GM19328 (cell line): ENCODE measurements at regions not wholly inside any gene's neighbourhood (a gene's known extent, or its start where the extent isn't known, plus 50 kb on each side); places are given as distances from the start of the nearest gene placed in this dataset.

Source experiments
- ATAC-seq: cut with Tn5 transposase; IDR thresholded peaks from one replicate; pipeline ENCODE4 v1.9.1; 2021; ENCODE audit warnings: mild to moderate bottlenecking, moderate library complexity; ENCODE audit not compliant: unreplicated experiment

DNA sequence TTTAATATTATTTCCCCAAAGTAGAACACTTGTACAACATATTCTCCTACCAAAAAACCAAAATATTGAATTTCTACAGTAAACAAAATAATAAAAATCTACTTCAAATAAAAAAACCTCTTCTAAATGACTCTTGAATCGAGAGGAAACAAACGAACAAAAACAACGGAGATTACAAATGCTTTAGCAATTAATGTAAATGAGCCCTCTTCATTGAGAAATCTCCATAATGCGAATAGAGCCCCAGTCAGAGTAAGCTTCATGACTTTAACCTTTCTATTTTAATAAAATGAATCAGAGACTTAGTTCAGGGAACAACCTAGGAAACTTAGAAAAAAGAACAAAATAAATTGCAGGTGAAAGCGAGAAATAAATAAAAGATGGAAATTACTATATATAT lies 129.3 kb upstream of the SEMA6A start:
- no peak for ATAC-seq

DNA sequence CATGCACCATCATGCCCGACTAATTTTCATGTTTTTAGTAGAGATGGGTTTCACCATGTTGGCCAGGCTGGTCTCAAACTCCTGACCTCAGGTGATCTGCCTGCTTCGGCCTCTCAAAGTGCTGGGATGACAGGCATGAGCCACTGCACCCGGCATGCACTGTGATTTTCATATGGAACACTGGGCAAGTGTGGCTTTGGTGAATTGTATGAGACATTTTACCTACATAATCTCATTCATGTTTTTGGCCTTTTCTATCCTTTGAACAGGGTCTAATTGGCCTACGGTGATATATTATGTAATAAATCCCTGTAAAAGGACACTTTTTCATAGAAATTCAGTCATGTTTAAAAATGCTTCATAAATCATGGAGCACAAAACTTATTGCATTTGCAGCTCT lies 128.7 kb upstream of the SEMA6A start:
- no peak for ATAC-seq

DNA sequence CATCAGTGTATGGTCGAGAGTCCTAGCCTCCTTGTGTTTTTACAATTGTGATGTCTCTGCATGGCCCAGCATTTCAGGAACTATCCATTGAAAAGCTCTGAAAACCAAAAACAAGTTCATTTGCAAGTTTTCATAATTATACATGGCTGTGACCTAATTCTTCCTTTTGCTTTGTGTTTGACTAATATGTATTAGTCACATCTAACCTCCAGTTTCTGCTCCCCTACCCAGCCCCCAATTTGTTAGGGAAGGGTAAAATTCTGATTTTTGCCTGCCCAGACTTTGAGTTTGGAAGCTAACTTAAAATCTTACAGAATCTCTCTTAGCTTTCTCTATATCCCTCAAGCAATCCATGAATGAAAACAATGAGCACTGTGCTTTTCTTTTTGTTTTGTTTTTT lies 128.2 kb upstream of the SEMA6A start:
- no peak for ATAC-seq

DNA sequence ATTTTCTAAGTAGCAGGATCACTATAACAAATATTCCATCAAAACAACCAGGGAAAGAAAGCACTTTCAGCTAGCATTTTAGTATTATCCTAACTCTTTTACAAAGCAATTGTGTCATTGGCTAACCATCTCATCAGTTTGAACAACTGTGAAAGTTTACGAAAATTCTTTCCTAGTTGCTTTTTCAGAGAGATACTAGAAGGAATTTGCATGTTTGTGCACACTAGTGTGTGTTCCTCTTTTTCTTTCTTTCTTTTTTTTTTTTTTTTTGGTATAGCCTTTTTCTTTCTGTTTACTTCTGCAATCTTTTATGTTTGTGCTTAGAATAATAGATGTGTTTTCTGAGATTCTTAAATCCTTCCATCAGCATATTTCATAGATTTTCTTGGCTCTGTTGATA lies 124.7 kb upstream of the SEMA6A start:
- ATAC-seq = no peak

DNA sequence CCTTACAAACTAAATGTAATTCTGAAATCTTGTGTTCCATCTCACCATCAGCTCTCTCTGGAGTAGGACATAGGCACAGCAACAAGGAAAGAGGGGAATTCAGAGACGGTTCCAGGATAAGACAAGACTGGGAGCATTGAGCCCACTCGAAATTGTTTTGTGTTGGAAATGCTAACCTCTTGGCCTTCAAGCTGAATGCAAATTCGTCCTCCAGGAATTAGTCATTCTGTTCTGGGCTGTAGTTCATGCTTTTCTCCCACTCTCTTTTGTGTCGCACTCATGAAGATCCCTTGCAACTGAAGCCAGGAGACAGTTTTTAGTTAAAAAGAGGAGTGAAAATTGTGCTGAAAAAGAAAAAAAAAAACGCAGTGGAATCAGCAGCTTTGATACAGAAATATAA lies 121.7 kb upstream of the SEMA6A start:
- ATAC-seq = no peak

DNA sequence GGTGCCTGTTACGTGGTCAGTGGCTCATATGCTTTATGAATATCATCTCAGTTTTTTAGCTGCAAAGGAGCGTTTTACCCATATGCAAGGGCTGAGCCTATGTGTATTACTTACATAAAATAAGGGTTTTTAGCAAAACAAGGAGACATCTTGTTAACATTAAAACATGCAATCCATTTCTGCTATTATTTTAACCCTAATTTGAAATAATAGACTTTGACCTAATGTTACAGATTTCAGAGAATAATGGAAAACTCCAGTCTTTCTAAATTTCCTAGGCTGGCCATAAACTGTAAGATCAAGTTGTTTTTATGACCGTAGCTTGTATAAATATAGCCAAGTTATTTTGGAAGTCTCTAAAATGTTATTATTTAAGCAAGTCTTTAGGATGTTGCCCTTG lies 121.1 kb upstream of the SEMA6A start:
- no peak for ATAC-seq

DNA sequence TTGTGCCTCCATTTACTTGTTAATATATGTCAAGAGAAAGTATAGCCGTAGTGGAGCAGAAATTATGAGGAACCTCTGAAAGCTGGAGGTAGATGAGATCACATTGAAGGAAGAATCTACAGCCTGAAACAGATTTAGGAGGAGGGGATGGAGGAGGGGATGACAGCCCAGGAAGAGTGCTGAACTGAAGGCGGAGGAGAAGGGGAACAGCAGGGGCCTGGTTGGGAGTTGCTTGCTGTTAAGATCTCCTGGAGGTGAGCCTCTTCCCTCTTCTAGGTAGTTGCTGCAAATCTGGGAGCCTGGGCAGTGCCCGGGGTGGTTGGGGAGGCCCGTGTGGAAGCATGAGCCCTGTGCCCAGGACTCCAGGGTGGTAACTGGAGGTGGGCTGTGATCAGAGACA lies 111.8 kb upstream of the SEMA6A start:
- no peak for ATAC-seq

DNA sequence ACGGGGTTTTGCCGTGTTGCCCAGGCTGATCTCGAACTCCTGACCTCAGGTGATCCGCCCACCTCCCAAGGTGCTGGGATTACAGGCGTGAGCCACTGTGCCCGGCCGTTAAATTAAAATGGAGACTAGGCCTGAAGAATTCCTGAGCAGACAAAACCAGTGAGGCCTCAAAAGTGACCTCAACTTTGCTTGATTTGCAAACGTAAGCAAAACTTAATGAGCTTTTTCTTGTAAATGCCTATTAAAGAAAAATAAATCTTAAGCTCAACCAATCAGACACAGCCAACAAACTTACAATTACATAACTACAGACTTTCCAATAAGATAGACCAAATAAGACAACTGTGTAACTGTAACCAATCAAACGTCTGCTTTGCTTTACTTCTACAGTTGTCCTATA lies 111.3 kb upstream of the SEMA6A start:
- no peak for ATAC-seq

DNA sequence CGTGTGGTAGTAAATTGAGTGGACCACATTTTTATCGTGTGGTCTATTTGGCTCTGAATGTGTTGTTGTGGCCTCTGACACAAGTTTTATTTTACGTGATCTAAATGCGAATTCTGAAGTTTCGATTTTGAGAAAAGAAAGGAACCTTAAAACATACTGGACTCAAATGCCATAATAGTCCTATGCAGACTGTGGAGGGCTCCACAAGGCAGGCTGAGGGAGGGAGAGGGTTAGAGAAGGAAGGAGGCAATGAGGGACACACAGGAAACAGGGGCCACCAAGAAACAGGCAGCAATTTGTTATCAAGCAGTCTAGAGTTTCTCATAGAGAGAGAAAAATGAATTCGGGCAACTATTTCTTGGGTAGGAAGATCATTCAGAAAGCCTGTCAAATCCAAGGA lies 110.4 kb upstream of the SEMA6A start:
- ATAC-seq = no peak

DNA sequence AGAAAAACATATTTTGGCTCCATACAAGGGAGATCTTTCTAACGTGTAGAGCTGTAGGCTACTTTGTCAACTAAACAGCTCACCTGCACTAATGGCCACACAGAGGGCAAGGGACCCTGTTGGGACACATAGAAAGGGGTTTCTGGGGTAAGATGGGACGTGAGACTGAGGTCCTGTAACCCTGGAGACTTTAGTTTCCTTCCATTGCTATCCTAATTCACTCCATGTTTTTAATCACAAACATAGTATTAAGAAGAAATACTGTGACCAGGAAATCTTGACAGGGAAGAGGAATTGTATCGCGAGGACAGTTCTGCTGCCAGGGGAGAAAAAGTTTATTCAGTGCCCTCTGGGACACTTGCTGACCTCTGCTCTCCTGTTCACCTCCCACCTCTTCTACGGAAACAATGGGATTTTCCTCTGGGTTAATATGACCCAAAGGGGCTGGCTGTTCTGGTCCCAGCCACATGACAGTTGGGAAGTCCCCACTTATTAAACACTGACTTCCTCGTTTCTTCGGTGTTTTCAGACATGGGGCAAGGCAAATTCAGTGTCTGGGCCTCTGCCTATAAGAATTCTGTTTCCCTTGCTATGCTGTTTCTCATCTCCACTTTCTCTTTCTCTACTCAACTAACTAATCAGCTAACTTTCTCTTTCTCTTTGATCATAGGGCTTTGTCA lies 106.9 kb upstream of the SEMA6A start:
- ATAC-seq = peak; percentile 96

DNA sequence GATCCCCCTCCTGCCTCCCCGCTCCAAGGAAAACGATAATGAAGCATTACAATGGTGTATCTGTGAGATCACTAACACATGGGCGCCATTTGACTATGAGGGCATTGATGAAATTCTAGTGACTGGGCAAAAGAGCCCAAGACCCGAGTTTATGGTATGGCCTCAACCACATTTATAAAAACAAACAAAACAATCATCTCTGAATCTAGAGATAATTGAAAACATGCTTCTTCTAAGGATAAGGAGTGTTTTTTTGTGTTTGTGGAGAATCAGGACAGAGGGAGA lies 100.9 kb upstream of the SEMA6A start:
- no peak for ATAC-seq

DNA sequence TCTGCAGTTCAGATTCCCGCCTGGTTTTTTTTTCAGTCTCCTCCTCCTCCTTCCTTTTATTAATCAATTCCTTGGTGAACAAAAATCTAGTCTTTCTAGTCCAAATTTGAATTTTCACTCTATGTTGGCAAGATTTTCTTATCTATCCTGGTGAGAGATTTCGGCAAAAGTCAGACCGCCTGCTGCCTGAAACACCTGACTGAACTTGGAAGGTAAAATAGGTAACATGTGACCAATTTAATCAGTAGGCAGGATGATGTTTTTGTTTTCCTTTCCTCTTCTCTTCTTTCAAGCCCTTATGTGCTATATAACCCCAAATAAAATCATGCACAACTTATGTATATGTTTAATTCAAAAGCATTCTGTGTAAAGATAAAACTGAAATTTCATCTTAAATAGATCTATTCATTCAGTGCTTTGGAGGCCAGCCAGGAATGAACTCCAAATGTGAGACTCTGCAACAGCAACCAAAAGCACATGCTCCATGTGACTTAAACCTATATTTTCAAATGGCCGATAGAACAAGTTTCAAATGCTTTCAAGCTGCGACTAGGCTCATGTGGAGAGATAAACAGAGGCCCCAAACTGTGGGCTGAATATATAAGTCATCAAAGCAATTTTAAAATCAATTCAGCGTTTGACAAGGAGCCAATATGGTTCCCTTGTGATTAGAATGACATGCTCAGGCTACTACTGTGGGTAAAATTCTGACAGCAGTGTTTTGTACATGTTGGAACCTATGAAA lies 100.4 kb upstream of the SEMA6A start:
- ATAC-seq = no peak

DNA sequence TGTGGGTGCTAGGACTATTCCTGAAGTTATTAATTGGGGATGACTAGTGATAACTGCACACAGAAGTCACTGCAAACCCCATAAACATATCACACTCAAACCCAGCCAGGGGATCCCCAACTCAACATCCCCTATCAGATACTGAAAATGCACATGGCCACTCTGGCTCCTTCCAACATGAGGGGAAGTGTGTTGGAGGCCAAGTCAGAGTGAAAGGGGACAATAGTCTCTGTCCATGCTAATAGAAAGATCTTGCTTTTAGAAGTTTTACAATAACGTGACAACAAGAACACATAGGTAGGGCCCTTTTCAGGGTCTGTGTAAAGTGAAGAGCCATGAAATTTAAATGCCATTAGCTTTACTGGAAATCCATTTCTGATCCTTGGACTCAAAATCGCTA lies 98.8 kb upstream of the SEMA6A start:
- ATAC-seq = no peak

DNA sequence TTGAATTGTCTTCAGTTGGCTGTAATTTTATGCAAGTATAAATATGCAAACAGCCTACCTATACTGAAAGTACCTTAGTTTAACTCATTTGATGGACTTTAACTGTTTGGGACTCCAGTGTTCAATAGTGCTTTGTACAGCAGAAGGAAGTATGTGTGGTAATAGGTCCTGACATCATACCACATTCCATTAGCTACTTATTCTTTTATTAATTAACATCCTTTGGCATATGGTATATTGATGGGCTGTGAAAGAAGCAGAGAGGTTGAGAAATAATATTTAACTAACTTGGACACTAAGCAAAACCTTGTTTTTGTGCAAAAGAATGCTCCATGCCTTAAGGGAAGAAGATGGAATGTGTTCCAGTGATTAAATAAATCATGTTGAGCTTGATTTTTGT lies 97.6 kb upstream of the SEMA6A start:
- no peak for ATAC-seq

DNA sequence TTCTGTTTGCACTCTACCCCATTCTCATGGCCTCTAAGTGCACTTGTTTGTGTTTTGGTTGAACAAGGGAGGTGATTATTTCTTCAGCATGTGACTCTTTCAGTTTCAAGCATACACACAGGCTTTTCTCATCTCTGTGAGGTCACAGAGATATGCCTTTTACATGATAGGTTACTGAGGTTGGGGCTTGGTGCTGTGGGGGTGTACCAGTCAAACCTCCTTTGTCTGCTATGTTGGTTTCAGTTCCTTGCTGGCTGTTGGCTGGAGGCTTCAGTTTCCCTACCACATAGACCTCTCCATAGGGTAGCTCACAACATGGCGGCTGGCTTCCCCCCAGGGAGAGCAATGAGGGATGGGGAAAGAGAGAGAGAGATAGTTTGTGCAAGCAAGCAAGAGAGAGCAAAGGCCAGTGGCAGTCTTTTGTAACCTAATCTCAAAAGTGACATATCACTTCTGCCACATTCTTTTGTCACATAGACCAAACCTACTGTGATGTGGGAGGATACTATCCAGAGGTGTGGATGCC lies 96.7 kb upstream of the SEMA6A start:
- peak; percentile 91 for ATAC-seq

DNA sequence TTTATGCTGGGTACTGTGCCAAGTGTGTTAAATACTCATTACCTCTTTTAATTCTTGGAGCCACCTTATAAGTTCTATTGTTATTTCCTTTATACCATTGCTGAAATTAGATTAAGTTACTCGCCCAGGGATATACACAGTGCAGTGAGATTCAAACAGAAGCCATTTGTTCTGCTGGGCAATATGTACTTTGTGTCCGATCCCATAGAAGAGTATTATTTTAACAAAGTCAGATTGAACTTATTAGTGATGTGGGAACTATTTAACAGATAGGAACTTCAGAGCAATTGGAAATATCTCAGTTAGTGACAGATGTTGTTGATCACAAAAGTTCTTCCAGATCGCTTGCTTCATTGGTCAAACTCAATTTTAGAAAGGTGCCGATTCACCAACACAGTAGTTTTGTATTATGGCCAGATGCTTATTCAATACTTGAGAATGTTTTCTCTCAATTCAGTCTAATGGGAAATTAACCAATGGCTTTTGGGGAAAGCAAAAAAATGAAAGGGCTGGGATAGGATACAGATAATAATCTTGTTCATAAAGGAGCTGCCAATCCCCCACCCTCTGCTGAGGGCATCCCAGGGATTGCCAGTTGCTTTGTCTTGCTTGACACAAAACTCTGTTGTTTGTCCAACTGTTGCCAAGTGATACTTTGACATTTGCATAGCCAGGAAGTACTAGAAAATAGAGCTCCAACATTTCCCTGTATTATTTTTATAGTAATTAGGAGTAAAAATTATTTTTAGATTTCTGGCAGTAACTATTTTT lies 94.8 kb upstream of the SEMA6A start:
- no peak for ATAC-seq

DNA sequence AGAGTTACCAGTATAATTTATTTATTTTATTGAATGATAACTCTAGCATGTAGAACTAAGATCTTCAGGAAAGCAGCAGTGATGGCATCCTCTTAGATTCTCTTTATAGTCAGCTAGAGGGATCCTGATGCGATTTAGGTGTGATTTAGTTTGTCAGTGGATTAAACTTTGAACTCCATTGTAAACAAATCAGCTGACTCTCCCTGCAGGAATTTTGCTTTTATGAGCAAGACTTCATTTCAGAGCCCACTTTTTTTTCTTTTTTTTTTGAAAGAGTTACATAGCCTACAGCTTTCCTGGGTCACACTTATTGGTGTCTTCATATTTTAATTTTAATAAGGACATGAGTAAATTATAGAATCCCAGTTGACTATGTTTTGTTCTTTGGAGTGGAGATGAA lies 93.8 kb upstream of the SEMA6A start:
- ATAC-seq = no peak

DNA sequence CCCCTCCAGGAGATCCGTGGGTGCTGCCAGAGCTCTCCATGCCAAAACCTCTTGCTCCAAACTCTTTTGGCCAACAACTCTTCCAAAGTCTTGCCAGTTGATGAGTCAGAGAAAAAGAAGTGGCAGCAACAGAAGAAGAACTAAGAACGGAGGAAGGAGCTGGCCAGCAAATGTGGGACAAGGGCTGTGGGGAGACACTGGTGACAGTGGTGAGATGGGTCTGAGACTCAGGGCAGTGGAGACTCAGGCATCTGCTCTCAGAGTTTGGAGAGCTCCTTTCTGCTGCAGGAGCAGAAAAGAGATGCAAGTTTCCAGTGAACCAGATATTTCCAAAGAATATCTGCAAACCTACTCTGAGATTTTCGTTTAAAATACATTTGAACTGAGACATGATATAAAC lies 92.3 kb upstream of the SEMA6A start:
- no peak for ATAC-seq

DNA sequence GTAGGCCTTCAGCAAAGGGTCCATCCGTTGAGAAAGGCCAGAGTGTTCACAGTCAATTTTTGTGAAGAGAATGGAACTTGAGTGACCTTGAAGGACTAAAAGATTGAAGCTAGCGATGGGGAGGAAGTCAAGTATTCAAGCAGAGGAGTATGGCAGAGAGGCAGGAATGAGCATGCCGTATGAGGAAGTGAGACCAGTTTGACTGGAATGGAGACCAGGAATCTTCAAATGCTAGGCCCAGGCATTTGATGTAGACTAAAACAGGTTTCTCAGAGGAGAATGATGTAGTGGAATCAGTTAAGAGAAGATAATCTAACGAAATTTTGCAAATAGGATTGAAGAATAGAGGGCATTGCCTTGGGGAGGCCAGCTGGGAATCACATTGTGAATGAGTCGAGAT lies 90.4 kb upstream of the SEMA6A start:
- no peak for ATAC-seq

DNA sequence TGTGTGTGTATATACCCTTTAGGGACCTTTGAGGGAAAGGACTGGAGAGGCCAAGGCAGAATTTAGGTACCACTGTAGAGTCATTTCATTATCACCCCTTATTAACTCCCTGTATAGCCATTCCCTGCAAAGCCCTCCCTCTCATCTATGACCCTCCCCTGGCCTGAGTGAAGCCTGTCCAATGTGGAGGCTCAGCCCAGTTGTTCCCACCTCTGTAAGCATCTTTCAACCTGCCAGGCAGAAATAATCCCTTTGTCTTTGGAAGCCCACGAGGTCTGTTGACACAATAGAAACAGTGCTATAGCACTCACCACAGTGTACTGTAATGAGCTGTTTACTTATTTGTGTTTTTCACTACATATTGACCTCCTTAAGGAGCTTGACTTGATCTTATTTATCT lies 88.5 kb upstream of the SEMA6A start:
- no peak for ATAC-seq

DNA sequence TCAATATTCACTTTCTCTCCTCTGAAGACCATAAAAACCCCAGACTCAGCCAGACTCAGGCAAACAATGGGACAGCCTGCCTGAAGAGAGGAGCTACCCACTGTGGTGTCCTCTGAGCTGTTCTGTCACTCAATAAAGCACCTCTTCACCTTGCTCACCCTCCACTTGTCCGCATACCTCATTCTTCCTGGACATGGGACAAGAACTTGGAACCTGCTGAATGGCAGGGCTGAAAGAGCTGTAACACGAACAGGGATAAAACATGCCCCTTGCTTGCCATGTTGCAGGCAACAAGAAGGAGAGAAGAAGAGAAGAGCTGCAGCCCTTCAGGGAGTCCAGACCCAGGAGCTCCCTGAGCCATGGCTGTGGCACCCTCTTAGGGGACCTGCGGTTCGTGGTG lies 86.8 kb upstream of the SEMA6A start:
- no peak for ATAC-seq

DNA sequence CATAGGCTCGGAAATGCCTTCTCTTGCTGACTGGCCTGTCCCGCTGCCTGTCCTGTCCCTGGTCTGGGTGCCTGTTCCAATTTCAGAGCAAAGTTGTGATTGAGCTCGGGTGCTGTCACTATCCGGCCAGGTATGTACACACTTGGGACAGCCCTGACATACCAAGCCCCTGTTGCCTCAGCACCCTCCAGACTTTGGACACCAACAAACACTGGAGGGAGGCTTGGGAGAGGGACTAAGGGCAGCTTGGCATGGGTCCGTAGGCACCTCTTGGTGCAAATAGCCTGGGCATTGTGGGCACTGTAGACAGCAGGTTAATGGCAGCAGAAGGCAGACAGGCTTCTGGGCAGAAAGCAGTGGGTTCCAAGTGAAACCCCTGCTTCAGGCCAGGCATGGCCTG lies 86.3 kb upstream of the SEMA6A start:
- no peak for ATAC-seq
